GM12878 (cell line): ENCODE measurements at regions not wholly inside any gene's neighbourhood (a gene's known extent, or its start where the extent isn't known, plus 50 kb on each side); places are given as distances from the start of the nearest gene placed in this dataset.

Experiments used
- ATAC-seq: fragments of 200-7000 bp; cut with Tn5 transposase; 3 replicates; pipeline ENCODE4 v1.9.1; 2020; ENCODE audit warnings: mild to moderate bottlenecking, moderate library complexity
- BruUV-seq: library from RNA; stranded (reverse); fragments of 400-500 nt; replicated peaks from 2 replicates; lab custom pipeline; 2021; lab: Mats Ljungman, UMichigan
- CTCF ChIA-PET: fragments of 300-600 bp; sonication (Branson Sonifier 250); formaldehyde crosslinking; extraction: SDS; loops from one replicate; lab custom pipeline; 2021; ENCODE audit warnings: inconsistent platforms; lab: Yijun Ruan, JAX
- POLR2A ChIA-PET: fragments of 350-600 bp; formaldehyde crosslinking; extraction: SDS; loops from one replicate; lab custom pipeline; 2021; ENCODE audit warnings: inconsistent platforms; lab: Charles Lee
- RAD21 ChIA-PET: fragments of 300-600 bp; sonication (Branson Sonifier 250); formaldehyde crosslinking; loops from one replicate; lab custom pipeline; 2023; ENCODE audit warnings: antibody characterized with exemption; ENCODE audit not compliant: unreplicated experiment; lab: Charles Lee
- SMC1A ChIA-PET: fragments of 300-600 bp; sonication (Branson Sonifier 250); formaldehyde crosslinking; loops from one replicate; lab custom pipeline; 2023; ENCODE audit not compliant: unreplicated experiment, uncharacterized antibody; lab: Charles Lee
- DNase-seq: peaks from one replicate; pipeline ENCODE4 v3.0.0-alpha.2; 2011; ENCODE audit warnings: low read depth, low spot score
- FAIRE-seq: peaks from 3 replicates; lab custom pipeline; 2011; peaks lifted over from hg19 to GRCh38; lab: Jason Lieb, UNC
- H2AFZ ChIP-seq: 2 replicates; pipeline ENCODE4 v1.6.0; 2011; ENCODE audit warnings: low read depth, low read length, control low read depth; ENCODE audit not compliant: control insufficient read depth
- H3K27ac ChIP-seq: 2 replicates; pipeline ENCODE4 v1.5.1; 2011; ENCODE audit warnings: control low read depth; ENCODE audit not compliant: control insufficient read depth, insufficient read depth
- H3K27me3 ChIP-seq, 2 experiments: replicated peaks in 1 of 2; 2 replicates each; pipeline versions ENCODE4 v1.6.0 to v1.6.1; 2011; ENCODE audit warnings: low read length in 1 of 2; ENCODE audit not compliant: control insufficient read depth in 2 of 2, insufficient read depth in 2 of 2
- H3K36me3 ChIP-seq, 2 experiments: 2 replicates each; pipeline ENCODE4 v1.5.1; 2011; ENCODE audit warnings: low read length in 1 of 2; ENCODE audit not compliant: control insufficient read depth in 2 of 2, insufficient read depth in 2 of 2
- H3K4me1 ChIP-seq: 2 replicates; pipeline ENCODE4 v1.6.1; 2011; ENCODE audit warnings: mild to moderate bottlenecking, low read length, moderate library complexity, mixed read lengths; ENCODE audit not compliant: control insufficient read depth, insufficient read depth
- H3K4me2 ChIP-seq: 2 replicates; pipeline ENCODE4 v1.6.0; 2011; ENCODE audit warnings: control low read depth; ENCODE audit not compliant: control insufficient read depth, insufficient read depth
- H3K4me3 ChIP-seq: fragments of 200-600 bp; sonication (generic); 2 replicates; pipeline ENCODE4 v1.5.1; 2016
- H3K79me2 ChIP-seq: 2 replicates; pipeline ENCODE4 v1.6.0; 2011; ENCODE audit warnings: low read length; ENCODE audit not compliant: control insufficient read depth, insufficient read depth
- H3K9ac ChIP-seq: 2 replicates; pipeline ENCODE4 v1.8.0; 2011; ENCODE audit warnings: low read length, control low read depth, mixed read lengths; ENCODE audit not compliant: control insufficient read depth, insufficient read depth
- H3K9me3 ChIP-seq: replicated peaks from 3 replicates; pipeline ENCODE4 v1.5.1; 2011; ENCODE audit warnings: mild to moderate bottlenecking, low read length; ENCODE audit not compliant: control insufficient read depth, insufficient read depth
- H4K20me1 ChIP-seq: 2 replicates; pipeline ENCODE4 v1.6.0; 2011; ENCODE audit not compliant: control insufficient read depth, insufficient read depth
- ATF3 ChIP-seq: IDR thresholded peaks from 2 replicates; pipeline ENCODE4 v1.6.1; 2011; ENCODE audit warnings: low read depth, mild to moderate bottlenecking, low read length, moderate library complexity, borderline replicate concordance; ENCODE audit errors: extremely low read depth
- BCL3 ChIP-seq: IDR thresholded peaks from 2 replicates; pipeline ENCODE4 v1.6.1; 2011; ENCODE audit warnings: borderline replicate concordance, low read depth, mild to moderate bottlenecking, moderate library complexity, low read length; ENCODE audit not compliant: insufficient read depth, poor library complexity, severe bottlenecking
- BMI1 ChIP-seq: fragments of 450-650 bp; IDR thresholded peaks from 2 replicates; pipeline ENCODE4 v1.6.1; 2016; ENCODE audit warnings: mild to moderate bottlenecking, moderate library complexity, borderline replicate concordance
- CEBPZ ChIP-seq: fragments of 150-350 bp; IDR thresholded peaks from 2 replicates; pipeline ENCODE4 v1.6.1; 2016; ENCODE audit warnings: low read depth, low read length
- CHD1 ChIP-seq: IDR thresholded peaks from 2 replicates; pipeline ENCODE4 v1.6.1; 2012; ENCODE audit warnings: low read depth, low read length, improper control_type of control experiment
- EGR1 ChIP-seq, 2 experiments: IDR thresholded peaks; 1 replicate in 1 of 2; 2 replicates in 1 of 2; pipeline ENCODE4 v1.6.1; 2011 to 2012; ENCODE audit warnings: low read depth in 2 of 2, low read length in 2 of 2, borderline replicate concordance in 1 of 2, mild to moderate bottlenecking in 1 of 2, moderate library complexity in 1 of 2
- EZH2 ChIP-seq: IDR thresholded peaks from 2 replicates; pipeline ENCODE4 v1.6.1; 2012; ENCODE audit warnings: low read depth, mild to moderate bottlenecking, control low read depth, inconsistent platforms, low read length, borderline replicate concordance; ENCODE audit not compliant: control insufficient read depth
- IRF4 ChIP-seq: IDR thresholded peaks from 2 replicates; pipeline ENCODE4 v1.6.1; 2011; ENCODE audit warnings: low read depth, low read length
- MTA3 ChIP-seq: IDR thresholded peaks from 2 replicates; pipeline ENCODE4 v1.6.1; 2012; ENCODE audit warnings: low read length, inconsistent platforms, borderline replicate concordance
- SIN3A ChIP-seq: IDR thresholded peaks from 2 replicates; pipeline ENCODE4 v1.6.1; 2012; ENCODE audit warnings: low read depth, low read length, improper control_type of control experiment
- SREBF2 ChIP-seq: IDR thresholded peaks from 2 replicates; pipeline ENCODE4 v1.6.1; 2012; ENCODE audit warnings: mild to moderate bottlenecking, low read length
- ZBED1 ChIP-seq: IDR thresholded peaks from 2 replicates; pipeline ENCODE4 v1.6.1; 2016; ENCODE audit warnings: borderline replicate concordance
- ZBTB33 ChIP-seq: fragments of 450-650 bp; IDR thresholded peaks from 2 replicates; pipeline ENCODE4 v1.6.1; 2017; ENCODE audit warnings: mild to moderate bottlenecking
- ZBTB4 ChIP-seq: fragments of 450-650 bp; formaldehyde crosslinking; IDR thresholded peaks from 2 replicates; pipeline ENCODE4 v1.4.0; 2022; ENCODE audit warnings: mild to moderate bottlenecking, moderate library complexity
- WGBS: methylation state at CpG from one replicate; pipeline ENCODE4 v1.1.6; 2016; ENCODE audit warnings: low lambda C conversion rate; ENCODE audit not compliant: insufficient replicate concordance, insufficient coverage; ENCODE audit errors: missing lambda C conversion rate; 5-methylcytosine and 5-hydroxymethylcytosine counted together
- in situ Hi-C: fragments of 300-500 bp; cut with MboI; formaldehyde crosslinking; loops from 9 replicates; pipeline ENCODE4 v1.14.3; 2018; ENCODE audit warnings: mixed read lengths
- intact Hi-C: fragments of 100-400 bp; cut with micrococcal nuclease; formaldehyde crosslinking; loops from one replicate; pipeline ENCODE4 v1.14.2; 2022; ENCODE audit not compliant: unreplicated experiment

GRCh38 chr16:85435286-85435685, 177.8 kb upstream of the GSE1 start:
- Histone ChIP-seq H3K79me2 (no peaks in the 10 kb centered on the region), H3K27ac (no peak overlapping the region), H2AFZ (no peak overlapping the region), H3K4me2 (no peak overlapping the region), H3K27me3 (peaks cover 0 to 3% of the 10 kb centered on the region in 2 experiments; a peak in 2 of 4 replicates), H3K4me1 (no peaks in the 10 kb centered on the region), H4K20me1 (no peaks in the 10 kb centered on the region), H3K9ac (no peak overlapping the region), H3K4me3 (no peak overlapping the region), H3K36me3 (no peaks in the 10 kb centered on the region), H3K9me3 (no peaks in the 10 kb centered on the region)
- FAIRE-seq (no peak), DNase-seq (no peak), ATAC-seq (no peak)
- intact Hi-C loops: no loop called here
- WGBS: 16% methylated on average over 7 of the region's 8 CpGs
- ChIA-PET RAD21 (no interaction called here), POLR2A (no interaction called here), SMC1A (no interaction called here), CTCF (interaction anchor here (1.3 kb wide), 1 partner anchor 15 kb away, joined by 4 read pairs; no protein-coding TSS in a partner anchor)
- no TSS peak for BruUV-seq
- in situ Hi-C loops: loop anchor here (25.0 kb wide), 1 partner anchor 177 kb away; the partner anchor contains the start of gene GSE1
- TF ChIP-seq EZH2: no peak
- TF ChIP-seq SREBF2: no peak
- TF ChIP-seq ZBTB33: no peak
- TF ChIP-seq CEBPZ: no peak
- no peak for TF ChIP-seq SIN3A
- TF ChIP-seq ZBTB4: no peak
- no peak for TF ChIP-seq ATF3
- TF ChIP-seq ZBED1: no peak
- TF ChIP-seq BMI1: no peak
- TF ChIP-seq IRF4: no peak
- no peak for TF ChIP-seq EGR1 (IDR thresholded peaks at IDR 0.05; ENCODE audit: borderline replicate concordance in 1 of 2, low read depth in 2 of 2, low read length in 2 of 2)
- TF ChIP-seq MTA3: no peak
- TF ChIP-seq BCL3: no peak
- no peak for TF ChIP-seq CHD1
